HG02571 (cell line): ENCODE measurements at regions not wholly inside any gene's neighbourhood (a gene's known extent, or its start where the extent isn't known, plus 50 kb on each side); places are given as distances from the start of the nearest gene placed in this dataset.
"Not testable (repeated sequence)": the region's sequence is repeated elsewhere in the genome, so short reads cannot be mapped to it uniquely, and the experiment has no call there.

Source experiments
- ATAC-seq: cut with Tn5 transposase; IDR thresholded peaks from one replicate; pipeline ENCODE4 v1.9.1; 2021; ENCODE audit warnings: mild to moderate bottlenecking, moderate library complexity; ENCODE audit not compliant: unreplicated experiment

- no peak for ATAC-seq
These were observed 339.5 kb upstream of the GCFC2 start for GRCh38 chr2:76050196-76050595.

- no peak for ATAC-seq
These were observed 334.0 kb upstream of the GCFC2 start for GRCh38 chr2:76044701-76045100.

GRCh38 chr2:76039505-76039904 lies 328.8 kb upstream of the GCFC2 start:
- ATAC-seq, result no peak

- ATAC-seq, result no peak
These were observed 317.0 kb upstream of the GCFC2 start for GRCh38 chr2:76027761-76028160.

- no peak for ATAC-seq
These were observed 308.4 kb upstream of the GCFC2 start for GRCh38 chr2:76019128-76019527.

GRCh38 chr2:76009484-76009883 lies 298.8 kb upstream of the GCFC2 start:
- ATAC-seq, result no peak

GRCh38 chr2:76008001-76008702 lies 297.4 kb upstream of the GCFC2 start:
- ATAC-seq, result peak; percentile 58

GRCh38 chr2:76000425-76000824 lies 289.7 kb upstream of the GCFC2 start:
- ATAC-seq, result no peak

- no peak for ATAC-seq
These were observed 287.7 kb upstream of the GCFC2 start for GRCh38 chr2:75998451-75998850.

- ATAC-seq, result no peak
These were observed 284.0 kb upstream of the GCFC2 start for GRCh38 chr2:75994759-75995158.

- ATAC-seq, result not testable (repeated sequence)
These were observed 277.9 kb upstream of the GCFC2 start for GRCh38 chr2:75988622-75989021.

GRCh38 chr2:75986617-75987016 lies 275.9 kb upstream of the GCFC2 start:
- no peak for ATAC-seq

- no peak for ATAC-seq
These were observed 272.0 kb upstream of the GCFC2 start for GRCh38 chr2:75982719-75983118.

- ATAC-seq, result no peak
These were observed 253.9 kb upstream of the GCFC2 start for GRCh38 chr2:75964646-75965045.

GRCh38 chr2:75960472-75961009 lies 249.8 kb upstream of the GCFC2 start:
- no peak for ATAC-seq

GRCh38 chr2:75959724-75960471 lies 249.2 kb upstream of the GCFC2 start:
- ATAC-seq, result no peak

GRCh38 chr2:75954761-75955160 lies 244.0 kb upstream of the GCFC2 start:
- no peak for ATAC-seq

- no peak for ATAC-seq
These were observed 241.5 kb upstream of the GCFC2 start for GRCh38 chr2:75952173-75952572.

GRCh38 chr2:75949385-75950030 lies 238.8 kb upstream of the GCFC2 start:
- no peak for ATAC-seq

GRCh38 chr2:75936311-75936710 lies 225.6 kb upstream of the GCFC2 start:
- no peak for ATAC-seq

GRCh38 chr2:75932996-75933395 lies 222.3 kb upstream of the GCFC2 start:
- ATAC-seq, result no peak

- no peak for ATAC-seq
These were observed 217.4 kb upstream of the GCFC2 start for GRCh38 chr2:75928093-75928492.
